Right renal cortex interstitium (tissue), 3 donors: ENCODE measurements at regions not wholly inside any gene's neighbourhood (a gene's known extent, or its start where the extent isn't known, plus 50 kb on each side); places are given as distances from the start of the nearest gene placed in this dataset.

ENCODE experiments used
- DNase-seq, 3 donors: peaks; one replicate each; pipeline ENCODE4 v3.0.0-alpha.2; 2013; ENCODE audit warnings: low read depth in 3 of 3, low spot score in 2 of 3

- no peak for DNase-seq
Measured at GRCh38 chr15:70292076-70292760, 194.5 kb upstream of the TLE3 start.

- no peak for DNase-seq
Measured at GRCh38 chr15:70291305-70292075, 193.8 kb upstream of the TLE3 start.

GRCh38 chr15:70290708-70291107, 193.0 kb upstream of the TLE3 start:
- DNase-seq: no peak

- no peak for DNase-seq
Measured at GRCh38 chr15:70289191-70289955, 191.7 kb upstream of the TLE3 start.

- DNase-seq: no peak
Measured at GRCh38 chr15:70286113-70286806, 188.5 kb upstream of the TLE3 start.

GRCh38 chr15:70284438-70285214, 186.9 kb upstream of the TLE3 start:
- no peak for DNase-seq

- DNase-seq: no peak
Measured at GRCh38 chr15:70283511-70283910, 185.8 kb upstream of the TLE3 start.

GRCh38 chr15:70281811-70282307, 184.1 kb upstream of the TLE3 start:
- no peak for DNase-seq

- no peak for DNase-seq
Measured at GRCh38 chr15:70281261-70281810, 183.6 kb upstream of the TLE3 start.

- no peak for DNase-seq
Measured at GRCh38 chr15:70280781-70281180, 183.1 kb upstream of the TLE3 start.

GRCh38 chr15:70279096-70279495, 181.4 kb upstream of the TLE3 start:
- DNase-seq: no peak

- no peak for DNase-seq
Measured at GRCh38 chr15:70278644-70279043, 180.9 kb upstream of the TLE3 start.

- no peak for DNase-seq
Measured at GRCh38 chr15:70277556-70277955, 179.8 kb upstream of the TLE3 start.

- DNase-seq: no peak
Measured at GRCh38 chr15:70276401-70276800, 178.7 kb upstream of the TLE3 start.

GRCh38 chr15:70275461-70276138, 177.9 kb upstream of the TLE3 start:
- DNase-seq: no peak

GRCh38 chr15:70274908-70275307, 177.2 kb upstream of the TLE3 start:
- DNase-seq: no peak

GRCh38 chr15:70274255-70274880, 176.7 kb upstream of the TLE3 start:
- no peak for DNase-seq

- no peak for DNase-seq
Measured at GRCh38 chr15:70273808-70274207, 176.1 kb upstream of the TLE3 start.
